ENCODE measurements at regions not wholly inside any gene's neighbourhood (a gene's known extent, or its start where the extent isn't known, plus 50 kb on each side); places are given as distances from the start of the nearest gene placed in this dataset.
"Not testable (repeated sequence)": the region's sequence is repeated elsewhere in the genome, so short reads cannot be mapped to it uniquely, and the experiment has no call there.

- Histone ChIP-seq H3K9me3 (no peaks in the 10 kb centered on the region), H3K27ac (no peak overlapping the region), H3K36me3 (no peaks in the 10 kb centered on the region), H3K27me3 (no peaks in the 10 kb centered on the region), H3K4me3 (no peak overlapping the region), H3K4me1 (ENCODE audit: insufficient read depth) (no peaks in the 10 kb centered on the region)
- DNase-seq = no peak
- TF ChIP-seq EP300 (IDR thresholded peaks at IDR 0.05) (no peak), POLR2A (IDR thresholded peaks at IDR 0.05) (no peak)
- TF ChIP-seq, protein P1, sequence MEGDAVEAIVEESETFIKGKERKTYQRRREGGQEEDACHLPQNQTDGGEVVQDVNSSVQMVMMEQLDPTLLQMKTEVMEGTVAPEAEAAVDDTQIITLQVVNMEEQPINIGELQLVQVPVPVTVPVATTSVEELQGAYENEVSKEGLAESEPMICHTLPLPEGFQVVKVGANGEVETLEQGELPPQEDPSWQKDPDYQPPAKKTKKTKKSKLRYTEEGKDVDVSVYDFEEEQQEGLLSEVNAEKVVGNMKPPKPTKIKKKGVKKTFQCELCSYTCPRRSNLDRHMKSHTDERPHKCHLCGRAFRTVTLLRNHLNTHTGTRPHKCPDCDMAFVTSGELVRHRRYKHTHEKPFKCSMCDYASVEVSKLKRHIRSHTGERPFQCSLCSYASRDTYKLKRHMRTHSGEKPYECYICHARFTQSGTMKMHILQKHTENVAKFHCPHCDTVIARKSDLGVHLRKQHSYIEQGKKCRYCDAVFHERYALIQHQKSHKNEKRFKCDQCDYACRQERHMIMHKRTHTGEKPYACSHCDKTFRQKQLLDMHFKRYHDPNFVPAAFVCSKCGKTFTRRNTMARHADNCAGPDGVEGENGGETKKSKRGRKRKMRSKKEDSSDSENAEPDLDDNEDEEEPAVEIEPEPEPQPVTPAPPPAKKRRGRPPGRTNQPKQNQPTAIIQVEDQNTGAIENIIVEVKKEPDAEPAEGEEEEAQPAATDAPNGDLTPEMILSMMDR (IDR thresholded peaks at IDR 0.05) = no peak
- WGBS, 3 donors = 70 to 84% (median 79%) methylated on average over 2 of the region's 2 CpGs
- intact Hi-C loops (cut with DNase I) = no loop called here
These were observed 114.8 kb downstream of the SCG2 start for GRCh38 chr2:223487214-223487846.

DNA sequence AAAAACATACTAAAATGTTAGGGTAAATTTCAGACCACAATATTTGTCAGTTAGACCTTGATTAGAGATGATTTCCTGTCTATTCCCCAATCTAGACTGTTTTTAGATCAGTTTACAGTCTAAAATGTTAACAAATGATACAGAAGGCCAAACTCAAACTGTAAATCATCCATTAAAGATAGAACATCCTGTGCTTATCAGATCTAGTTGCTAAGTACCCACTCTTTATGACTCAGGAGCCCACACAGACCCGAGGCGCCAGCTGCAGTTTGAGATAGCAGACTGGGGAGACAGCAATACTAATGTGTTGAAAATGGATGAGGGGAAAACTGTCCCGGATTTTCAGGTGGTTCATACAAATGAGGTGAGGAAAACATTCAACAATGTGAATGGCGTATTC, 113.3 kb downstream of the SCG2 start:
- no peak overlapping the region for H3K27ac ChIP-seq
- 27 to 31% (median 28%) methylated on average over 4 of the region's 4 CpGs for WGBS, 3 donors
- no peaks in the 10 kb centered on the region for H3K9me3 ChIP-seq
- H3K27me3 ChIP-seq = no peaks in the 10 kb centered on the region
- intact Hi-C loops (cut with DNase I) = no loop called here
- TF ChIP-seq, protein P1 (IDR thresholded peaks at IDR 0.05) = no peak
- no peak for TF ChIP-seq POLR2A (IDR thresholded peaks at IDR 0.05)
- TF ChIP-seq EP300 (IDR thresholded peaks at IDR 0.05) = no peak
- no peaks in the 10 kb centered on the region for H3K4me1 ChIP-seq (ENCODE audit: insufficient read depth)
- H3K4me3 ChIP-seq = no peak overlapping the region
- H3K36me3 ChIP-seq = no peaks in the 10 kb centered on the region
- no peak for DNase-seq

GRCh38 chr2:223494496-223494895, 107.7 kb downstream of the SCG2 start:
- Histone ChIP-seq H3K4me1 (ENCODE audit: insufficient read depth) (no peaks in the 10 kb centered on the region), H3K4me3 (no peak overlapping the region), H3K27ac (no peak overlapping the region), H3K36me3 (no peaks in the 10 kb centered on the region), H3K27me3 (no peaks in the 10 kb centered on the region), H3K9me3 (no peaks in the 10 kb centered on the region)
- intact Hi-C loops (cut with DNase I) = no loop called here
- DNase-seq = no peak
- no peak for TF ChIP-seq POLR2A (IDR thresholded peaks at IDR 0.05)
- TF ChIP-seq, protein P1 (IDR thresholded peaks at IDR 0.05) = no peak
- no peak for TF ChIP-seq EP300 (IDR thresholded peaks at IDR 0.05)
- 85 to 93% (median 89%) methylated on average over 2 of the region's 2 CpGs for WGBS, 3 donors

DNA sequence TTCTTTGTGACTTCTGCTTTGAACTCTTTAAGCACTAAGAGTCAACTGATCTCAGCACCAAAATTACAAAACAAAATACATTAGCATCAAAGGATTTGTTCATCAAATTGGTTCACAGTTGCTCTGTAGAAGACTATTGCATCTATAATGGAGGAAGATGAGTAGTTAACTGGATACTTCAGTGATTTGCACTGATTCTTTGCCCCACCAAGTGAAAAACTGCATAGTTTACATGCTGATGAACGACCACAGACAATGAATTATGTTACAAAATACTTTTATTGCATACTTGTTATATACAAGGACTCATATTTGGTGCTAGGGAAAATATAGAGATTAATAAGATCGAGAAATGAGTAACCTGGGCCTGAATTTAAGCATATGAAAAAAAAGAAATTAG, 107.2 kb downstream of the SCG2 start:
- no peak for DNase-seq
- intact Hi-C loops (cut with DNase I) = no loop called here
- 73 to 80% (median 78%) methylated on average over 2 of the region's 2 CpGs for WGBS, 3 donors
- TF ChIP-seq EP300 (IDR thresholded peaks at IDR 0.05) (no peak), POLR2A (IDR thresholded peaks at IDR 0.05) (no peak)
- TF ChIP-seq, protein P1 (IDR thresholded peaks at IDR 0.05) = no peak
- no peak overlapping the region for H3K27ac ChIP-seq
- H3K4me1 ChIP-seq (ENCODE audit: insufficient read depth) = no peaks in the 10 kb centered on the region
- no peaks in the 10 kb centered on the region for H3K36me3 ChIP-seq
- H3K9me3 ChIP-seq = no peaks in the 10 kb centered on the region
- no peak overlapping the region for H3K4me3 ChIP-seq
- H3K27me3 ChIP-seq = no peaks in the 10 kb centered on the region

DNA sequence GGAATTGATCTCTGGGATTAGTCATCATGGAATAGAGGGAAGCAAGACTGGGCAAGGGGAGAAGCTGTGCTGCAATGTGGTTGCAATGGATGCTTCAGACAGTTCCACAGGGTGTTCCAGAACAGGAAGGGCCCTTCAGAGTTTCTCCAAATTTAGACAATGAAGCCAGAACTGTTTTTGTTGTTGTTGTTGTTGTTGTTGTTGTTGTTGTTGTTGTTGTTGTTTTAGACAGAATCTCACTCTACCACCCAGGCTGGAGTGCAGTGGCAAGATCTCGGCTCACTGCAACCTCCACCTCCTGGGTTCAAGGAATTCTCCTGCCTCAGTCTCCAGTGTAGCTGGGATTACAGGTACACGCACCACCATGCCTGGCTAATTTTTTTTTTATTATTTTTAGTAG, 105.3 kb downstream of the SCG2 start:
- H3K27ac ChIP-seq; DNase-seq; H3K4me1 ChIP-seq (ENCODE audit: insufficient read depth); H3K4me3 ChIP-seq; H3K27me3 ChIP-seq; H3K36me3 ChIP-seq; H3K9me3 ChIP-seq; intact Hi-C loops (cut with DNase I): not testable (repeated sequence)
- WGBS, 3 donors = 87 to 91% (median 91%) methylated on average over 2 of the region's 2 CpGs
